ENCODE measurements at regions not wholly inside any gene's neighbourhood (a gene's known extent, or its start where the extent isn't known, plus 50 kb on each side); places are given as distances from the start of the nearest gene placed in this dataset.
"Not testable (repeated sequence)": the region's sequence is repeated elsewhere in the genome, so short reads cannot be mapped to it uniquely, and the experiment has no call there.

DNA sequence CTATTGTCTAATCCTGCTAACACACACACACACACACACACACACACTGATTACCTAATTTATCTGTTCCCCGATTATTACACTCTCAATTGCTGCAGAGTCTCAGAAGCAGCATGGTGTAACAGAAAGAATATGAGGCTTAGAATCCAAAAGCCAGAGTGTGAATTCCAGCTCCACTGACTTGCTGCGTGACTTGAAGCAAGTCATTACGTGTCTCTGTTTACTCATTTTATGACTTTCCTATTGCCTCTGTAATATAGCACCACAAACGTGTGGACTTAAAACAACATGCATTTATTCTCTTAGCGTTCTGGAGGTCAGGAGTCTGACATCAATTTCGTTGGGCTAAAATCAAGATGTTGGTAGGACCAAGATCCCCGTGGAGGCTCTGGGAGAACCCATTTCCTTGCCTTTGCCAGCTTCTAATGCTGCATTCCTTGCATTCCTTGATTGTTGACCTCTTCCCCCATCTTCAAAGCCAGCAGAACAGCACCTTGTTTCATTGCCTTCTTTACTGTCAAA lies 55.9 kb upstream of the ATP5PO start:
- no peak for DNase-seq

DNA sequence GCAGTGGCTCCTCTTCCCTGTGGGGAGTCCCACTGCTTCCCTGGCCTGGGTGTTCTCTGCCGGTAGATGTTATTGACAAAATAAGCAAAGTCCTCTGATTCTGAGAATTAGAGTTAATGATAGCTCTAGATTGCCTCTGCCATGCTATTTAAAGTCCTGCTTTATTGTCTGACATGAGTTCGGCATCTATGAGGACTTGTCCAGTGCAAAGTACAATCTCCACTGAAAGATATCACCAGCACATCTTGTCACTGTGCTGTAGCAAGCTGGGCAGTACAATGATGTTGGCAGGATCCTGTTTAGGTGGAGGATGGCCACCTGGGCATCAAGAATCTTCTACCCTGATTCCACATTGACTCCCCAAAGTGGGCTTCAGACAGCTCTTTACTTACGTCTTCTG lies 54.0 kb upstream of the ATP5PO start:
- DNase-seq = no peak

DNA sequence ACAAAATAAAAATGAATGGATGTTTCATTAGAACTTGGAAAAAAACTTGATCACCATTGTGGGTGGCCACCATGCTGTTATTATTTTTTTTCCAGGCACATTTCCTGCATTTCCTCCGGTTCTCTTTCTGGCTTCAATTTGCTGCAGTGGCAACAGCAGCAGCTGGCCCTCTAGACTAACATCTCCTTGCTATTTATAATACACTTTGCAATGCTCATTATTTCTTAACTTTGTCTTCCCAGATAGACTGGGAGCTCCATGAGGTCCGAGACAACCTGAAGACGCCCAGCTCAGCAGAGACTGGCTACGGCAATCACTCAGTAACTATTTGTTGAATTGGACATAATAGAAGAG lies 53.4 kb upstream of the ATP5PO start:
- no peak for DNase-seq

DNA sequence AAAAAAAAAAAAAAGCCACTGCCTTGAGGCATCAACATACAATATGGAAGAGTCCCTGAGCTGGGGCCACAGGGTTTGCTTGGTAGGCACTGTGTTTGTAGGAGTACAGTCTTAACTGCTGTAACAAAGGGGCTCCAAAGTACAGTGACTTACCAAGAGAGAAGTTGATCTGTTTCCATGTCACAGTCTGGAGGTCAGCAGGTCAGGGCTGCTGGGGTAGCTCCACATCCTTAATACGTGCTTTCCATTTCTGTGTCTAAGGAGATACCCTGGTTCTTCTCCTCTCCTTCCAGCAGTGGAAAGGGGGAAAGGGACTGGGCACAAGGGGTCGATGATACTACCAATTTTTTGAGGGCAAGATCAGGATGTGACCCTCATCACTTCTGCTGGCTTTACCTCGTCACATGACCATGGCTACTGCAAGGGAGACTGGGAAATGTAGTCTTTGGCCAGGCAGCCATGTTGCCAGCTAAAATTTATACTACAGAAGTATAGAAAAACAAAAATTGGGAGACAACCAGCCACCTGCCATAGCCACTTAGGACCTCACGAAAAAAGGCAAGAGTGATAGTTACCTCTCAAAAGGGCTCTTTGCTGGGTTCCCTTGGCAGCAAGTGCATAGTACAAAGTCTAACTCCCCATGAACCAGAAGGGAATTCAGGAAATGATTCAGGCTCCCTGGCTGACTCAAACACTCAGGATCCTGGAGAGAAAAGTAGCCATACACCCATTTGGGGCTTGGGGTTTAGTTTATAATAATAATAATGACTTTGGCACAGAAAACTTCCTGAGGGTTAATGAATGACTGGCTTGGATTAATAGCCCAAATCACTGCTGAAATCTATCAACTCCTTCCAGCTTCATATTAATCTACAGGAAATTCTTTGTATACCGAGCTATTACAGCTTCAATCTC lies 52.7 kb upstream of the ATP5PO start:
- peak; percentile 30 for DNase-seq

DNA sequence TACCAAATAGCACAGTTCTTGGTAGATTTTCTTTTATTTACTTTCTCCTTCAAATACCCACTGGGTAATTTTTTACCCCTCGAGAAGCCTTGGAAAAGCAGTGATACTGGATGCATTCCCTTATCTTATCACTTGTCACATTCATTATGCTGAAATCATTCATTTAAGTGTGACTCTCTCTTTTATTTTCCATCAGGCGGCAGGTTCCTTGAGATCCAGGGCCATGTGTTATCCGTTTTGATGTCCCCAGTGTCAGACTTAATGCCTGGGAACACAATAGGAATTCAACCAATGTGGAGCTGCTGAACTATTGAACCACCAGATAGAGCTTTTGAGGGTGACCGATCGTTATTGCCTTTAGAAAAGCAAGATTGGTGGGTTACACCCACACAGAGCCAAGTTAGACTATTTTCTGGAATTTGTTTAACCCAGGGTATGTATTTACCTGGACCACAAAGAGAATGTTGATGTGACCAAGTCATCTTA lies 51.5 kb upstream of the ATP5PO start:
- no peak for DNase-seq

DNA sequence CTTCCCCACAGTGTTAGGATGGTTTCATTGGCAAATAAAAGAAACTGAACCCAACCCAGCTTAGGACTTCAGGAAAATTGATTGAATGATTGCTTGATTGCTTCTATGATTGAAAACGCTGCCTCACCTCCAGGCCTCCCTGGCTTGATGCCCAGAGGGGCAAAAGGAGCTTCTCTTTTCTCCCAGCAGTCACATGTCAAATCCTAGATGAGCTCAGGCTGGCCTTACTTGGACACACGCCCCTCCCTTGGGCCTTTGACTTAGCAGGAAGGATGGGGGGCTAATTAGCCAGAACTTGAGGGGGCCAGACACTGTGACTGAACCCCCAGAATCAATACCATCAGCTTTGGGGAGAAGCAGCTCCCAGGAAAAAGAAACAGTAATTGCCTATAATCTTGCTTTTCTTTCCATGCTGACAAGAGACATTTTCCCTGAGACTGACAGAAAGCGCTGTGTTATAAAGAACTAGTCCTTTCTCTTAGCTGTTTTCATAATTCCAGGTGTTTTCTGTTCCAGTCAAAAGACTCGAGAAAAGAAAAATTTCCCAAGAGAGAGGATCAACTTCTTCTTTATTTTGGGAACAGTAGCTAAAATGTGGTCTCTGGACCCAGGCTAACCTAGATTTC lies 50.8 kb upstream of the ATP5PO start:
- no peak for DNase-seq

DNA sequence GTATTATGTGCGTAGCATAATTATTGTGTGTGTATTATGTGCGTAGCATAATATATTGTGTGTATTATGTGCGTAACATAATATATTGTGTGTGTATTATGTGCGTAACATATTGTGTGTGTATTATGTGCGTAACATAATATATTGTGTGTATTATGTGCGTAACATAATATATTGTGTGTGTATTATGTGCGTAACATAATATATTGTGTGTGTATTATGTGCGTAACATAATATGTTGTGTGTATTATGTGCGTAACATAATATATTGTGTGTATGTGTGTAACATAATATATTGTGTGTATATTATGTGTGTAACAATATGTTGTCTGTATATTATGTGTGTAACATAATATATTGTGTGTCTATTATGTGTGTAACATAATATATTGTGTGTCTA lies 50.1 kb upstream of the ATP5PO start:
- not testable (repeated sequence) for DNase-seq

Data from hematopoietic multipotent progenitor cell treated with erythropoietin and hydrocortisone succinate and interleukin-3 and kit ligand, for 6 days (in vitro differentiated cells).